ENCODE measurements at regions not wholly inside any gene's neighbourhood (a gene's known extent, or its start where the extent isn't known, plus 50 kb on each side); places are given as distances from the start of the nearest gene placed in this dataset.

DNA sequence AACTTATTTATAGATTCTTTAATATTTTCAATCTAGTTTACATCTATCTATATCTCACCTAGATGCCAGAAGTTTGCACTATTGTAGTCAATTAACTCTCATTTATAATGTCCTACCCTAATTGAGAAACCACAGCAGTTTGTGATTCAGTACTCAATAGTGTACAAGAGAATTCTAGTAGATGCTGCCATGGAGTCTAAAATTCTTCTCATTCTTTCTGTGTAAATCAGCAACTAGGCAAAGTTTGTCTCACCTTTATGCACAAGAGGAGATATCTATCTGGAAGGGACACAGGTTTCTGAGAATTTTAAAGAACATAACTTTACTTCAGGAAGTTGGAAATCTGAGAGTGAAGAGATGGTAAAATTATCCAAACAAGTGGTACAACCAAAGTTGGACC is 173.0 kb upstream of the FBXL7 start:
- TF ChIP-seq, protein P1, sequence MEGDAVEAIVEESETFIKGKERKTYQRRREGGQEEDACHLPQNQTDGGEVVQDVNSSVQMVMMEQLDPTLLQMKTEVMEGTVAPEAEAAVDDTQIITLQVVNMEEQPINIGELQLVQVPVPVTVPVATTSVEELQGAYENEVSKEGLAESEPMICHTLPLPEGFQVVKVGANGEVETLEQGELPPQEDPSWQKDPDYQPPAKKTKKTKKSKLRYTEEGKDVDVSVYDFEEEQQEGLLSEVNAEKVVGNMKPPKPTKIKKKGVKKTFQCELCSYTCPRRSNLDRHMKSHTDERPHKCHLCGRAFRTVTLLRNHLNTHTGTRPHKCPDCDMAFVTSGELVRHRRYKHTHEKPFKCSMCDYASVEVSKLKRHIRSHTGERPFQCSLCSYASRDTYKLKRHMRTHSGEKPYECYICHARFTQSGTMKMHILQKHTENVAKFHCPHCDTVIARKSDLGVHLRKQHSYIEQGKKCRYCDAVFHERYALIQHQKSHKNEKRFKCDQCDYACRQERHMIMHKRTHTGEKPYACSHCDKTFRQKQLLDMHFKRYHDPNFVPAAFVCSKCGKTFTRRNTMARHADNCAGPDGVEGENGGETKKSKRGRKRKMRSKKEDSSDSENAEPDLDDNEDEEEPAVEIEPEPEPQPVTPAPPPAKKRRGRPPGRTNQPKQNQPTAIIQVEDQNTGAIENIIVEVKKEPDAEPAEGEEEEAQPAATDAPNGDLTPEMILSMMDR (conservative IDR thresholded peaks at IDR 0.05; ENCODE audit: low read depth, low read length): no peak
- no peak for TF ChIP-seq EZH2 (IDR thresholded peaks at IDR 0.05; ENCODE audit: borderline replicate concordance, low read depth, low read length, poor library complexity, severe bottlenecking)
